Liver (tissue), 8 donors: ENCODE measurements at regions not wholly inside any gene's neighbourhood (a gene's known extent, or its start where the extent isn't known, plus 50 kb on each side); places are given as distances from the start of the nearest gene placed in this dataset.

Experiments
- DNase-seq: peaks from one replicate; pipeline ENCODE4 v3.0.0-alpha.2; 2017; ENCODE audit warnings: low spot score
- H3K27ac ChIP-seq, 2 donors: one replicate each; pipeline ENCODE4 v1.7.0; 2013; ENCODE audit warnings: inconsistent platforms in 2 of 2, low read length in 2 of 2, control low read depth in 1 of 2, low read depth in 1 of 2, mild to moderate bottlenecking in 1 of 2
- H3K27me3 ChIP-seq, 4 donors: one replicate each; pipeline versions ENCODE4 v1.6.1 to v1.7.0; 2013; ENCODE audit warnings: low read length in 3 of 4, inconsistent platforms in 1 of 4, mild to moderate bottlenecking in 1 of 4, moderate library complexity in 1 of 4; ENCODE audit not compliant: control insufficient read depth in 4 of 4, insufficient read depth in 4 of 4
- H3K36me3 ChIP-seq, 4 donors: one replicate each; pipeline versions ENCODE4 v1.6.1 to v1.7.0; 2013; ENCODE audit warnings: low read length in 3 of 4, mild to moderate bottlenecking in 3 of 4, low read depth in 1 of 4, moderate library complexity in 1 of 4; ENCODE audit not compliant: control insufficient read depth in 4 of 4, insufficient read depth in 3 of 4
- H3K4me1 ChIP-seq, 4 donors: one replicate each; pipeline versions ENCODE4 v1.6.1 to v1.7.0; 2013; ENCODE audit warnings: low read length in 3 of 4, mild to moderate bottlenecking in 3 of 4, moderate library complexity in 1 of 4; ENCODE audit not compliant: control insufficient read depth in 4 of 4, insufficient read depth in 4 of 4
- H3K4me3 ChIP-seq, 3 donors: one replicate each; pipeline versions ENCODE4 v1.6.1 to v1.7.0; 2013; ENCODE audit warnings: low read length in 3 of 3, control low read depth in 1 of 3, low read depth in 1 of 3, mild to moderate bottlenecking in 1 of 3
- H3K9ac ChIP-seq, 2 donors: one replicate each; pipeline ENCODE4 v1.7.0; 2013; ENCODE audit warnings: low read length in 2 of 2, mild to moderate bottlenecking in 2 of 2, moderate library complexity in 2 of 2, control low read depth in 1 of 2, low read depth in 1 of 2
- H3K9me3 ChIP-seq, 4 donors: one replicate each; pipeline versions ENCODE4 v1.6.1 to v1.7.0; 2013; ENCODE audit warnings: low read length in 3 of 4; ENCODE audit not compliant: control insufficient read depth in 4 of 4
- CTCF ChIP-seq: fragments of 150-350 bp; IDR thresholded peaks from 2 replicates; pipeline ENCODE4 v1.5.1; 2017; ENCODE audit warnings: improper control_type of control experiment, low read depth, low read length; ENCODE audit not compliant: missing input control
- FOXA1 ChIP-seq: IDR thresholded peaks from 2 replicates; pipeline ENCODE4 v1.6.1; 2016; ENCODE audit warnings: antibody characterized with exemption
- FOXA2 ChIP-seq: IDR thresholded peaks from 2 replicates; pipeline ENCODE4 v1.6.1; 2016; ENCODE audit warnings: antibody characterized with exemption
- GABPA ChIP-seq, 2 donors: IDR thresholded peaks in 1 of 2; conservative IDR thresholded peaks in 1 of 2; 2 replicates each; pipeline ENCODE4 v1.6.1; 2016; ENCODE audit warnings: antibody characterized with exemption in 2 of 2, mild to moderate bottlenecking in 1 of 2, moderate library complexity in 1 of 2
- HNF4A ChIP-seq, 2 donors: conservative IDR thresholded peaks; 2 replicates each; pipeline ENCODE4 v1.6.1; 2016; ENCODE audit warnings: antibody characterized with exemption in 2 of 2, mild to moderate bottlenecking in 2 of 2
- MAX ChIP-seq: IDR thresholded peaks from 2 replicates; pipeline ENCODE4 v1.6.1; 2016; ENCODE audit warnings: antibody characterized with exemption
- NR2F2 ChIP-seq: IDR thresholded peaks from 2 replicates; pipeline ENCODE4 v1.6.1; 2016; ENCODE audit warnings: antibody characterized with exemption
- RAD21 ChIP-seq, 2 donors: IDR thresholded peaks; 2 replicates each; pipeline ENCODE4 v1.6.1; 2016; ENCODE audit warnings: antibody characterized with exemption in 2 of 2, mild to moderate bottlenecking in 2 of 2
- RXRA ChIP-seq, 2 donors: IDR thresholded peaks; 2 replicates each; pipeline ENCODE4 v1.6.1; 2017 to 2018; ENCODE audit warnings: antibody characterized with exemption in 2 of 2, mild to moderate bottlenecking in 1 of 2
- SP1 ChIP-seq: IDR thresholded peaks from 2 replicates; pipeline ENCODE4 v1.6.1; 2018; ENCODE audit warnings: antibody characterized with exemption, mild to moderate bottlenecking
- TAF1 ChIP-seq: conservative IDR thresholded peaks from 2 replicates; pipeline ENCODE4 v1.6.1; 2016; ENCODE audit warnings: antibody characterized with exemption, mild to moderate bottlenecking
- YY1 ChIP-seq: IDR thresholded peaks from 2 replicates; pipeline ENCODE4 v1.6.1; 2016; ENCODE audit warnings: antibody characterized with exemption, mild to moderate bottlenecking
- WGBS: extraction: QIAGEN DNeasy Blood & Tissue Kit; methylation state at CpG from one replicate; pipeline ENCODE4 v1.1.7; 2013; 5-methylcytosine and 5-hydroxymethylcytosine counted together
- TF ChIP-seq, protein P1 (sequence below): IDR thresholded peaks from 2 replicates; pipeline ENCODE4 v1.6.1; 2016; ENCODE audit warnings: antibody characterized with exemption, mild to moderate bottlenecking
- TF ChIP-seq, protein P2 (sequence below): IDR thresholded peaks from 2 replicates; pipeline ENCODE4 v1.6.1; 2016; ENCODE audit warnings: antibody characterized with exemption
- donor health status: healthy.
- donor health status: healthy.
- donor health status: healthy.
- donor health status: healthy.
- donor health status: healthy.

DNA sequence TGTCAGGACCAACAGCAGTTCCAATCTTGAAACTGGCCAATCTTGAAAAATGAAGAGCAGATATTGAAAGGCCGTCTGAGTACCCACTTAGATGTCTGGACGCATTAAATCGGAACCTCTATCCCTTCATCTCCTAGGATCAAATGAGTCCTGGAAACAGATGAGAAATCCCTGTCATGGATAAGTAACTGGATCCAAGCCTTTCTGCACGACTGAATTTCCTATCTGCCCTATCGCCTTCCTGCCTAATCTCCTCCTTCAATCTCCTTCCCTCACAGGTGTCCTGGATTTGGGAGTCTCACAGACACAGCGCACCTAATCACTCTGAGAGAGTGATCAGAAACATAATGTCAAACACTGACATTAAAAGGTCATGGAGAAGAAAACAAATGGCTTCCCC, 245.2 kb upstream of the PRSS58 start:
- H3K4me3 ChIP-seq, result no peak overlapping the region

GRCh38 chr7:142501434-142501833, 243.6 kb upstream of the PRSS58 start:
- H3K4me3 ChIP-seq, result no peak overlapping the region
- H3K27me3 ChIP-seq, result peaks cover 0 to 7% (median 1%) of the 10 kb centered on the region in 4 donors
- 51% methylated on average over 1 of the region's 1 CpG for WGBS
- no peak overlapping the region for H3K9ac ChIP-seq
- DNase-seq, result no peak
- no peak for TF ChIP-seq MAX
- H3K9me3 ChIP-seq, result no peaks in the 10 kb centered on the region
- peaks cover 0 to 2% (median 0%) of the 10 kb centered on the region in 4 donors for H3K4me1 ChIP-seq
- H3K27ac ChIP-seq, result no peak overlapping the region
- H3K36me3 ChIP-seq, result no peaks in the 10 kb centered on the region

More for the DNA sequence above, 245.2 kb upstream of the PRSS58 start:
- DNase-seq, result no peak
- Histone ChIP-seq H3K9me3 (no peaks in the 10 kb centered on the region), H3K9ac (no peak overlapping the region), H3K27ac (no peak overlapping the region), H3K4me1 (no peaks in the 10 kb centered on the region), H3K36me3 (no peaks in the 10 kb centered on the region), H3K27me3 (peaks cover 0 to 4% (median 1%) of the 10 kb centered on the region in 4 donors)
- no peak for TF ChIP-seq YY1
- TF ChIP-seq, protein P1, sequence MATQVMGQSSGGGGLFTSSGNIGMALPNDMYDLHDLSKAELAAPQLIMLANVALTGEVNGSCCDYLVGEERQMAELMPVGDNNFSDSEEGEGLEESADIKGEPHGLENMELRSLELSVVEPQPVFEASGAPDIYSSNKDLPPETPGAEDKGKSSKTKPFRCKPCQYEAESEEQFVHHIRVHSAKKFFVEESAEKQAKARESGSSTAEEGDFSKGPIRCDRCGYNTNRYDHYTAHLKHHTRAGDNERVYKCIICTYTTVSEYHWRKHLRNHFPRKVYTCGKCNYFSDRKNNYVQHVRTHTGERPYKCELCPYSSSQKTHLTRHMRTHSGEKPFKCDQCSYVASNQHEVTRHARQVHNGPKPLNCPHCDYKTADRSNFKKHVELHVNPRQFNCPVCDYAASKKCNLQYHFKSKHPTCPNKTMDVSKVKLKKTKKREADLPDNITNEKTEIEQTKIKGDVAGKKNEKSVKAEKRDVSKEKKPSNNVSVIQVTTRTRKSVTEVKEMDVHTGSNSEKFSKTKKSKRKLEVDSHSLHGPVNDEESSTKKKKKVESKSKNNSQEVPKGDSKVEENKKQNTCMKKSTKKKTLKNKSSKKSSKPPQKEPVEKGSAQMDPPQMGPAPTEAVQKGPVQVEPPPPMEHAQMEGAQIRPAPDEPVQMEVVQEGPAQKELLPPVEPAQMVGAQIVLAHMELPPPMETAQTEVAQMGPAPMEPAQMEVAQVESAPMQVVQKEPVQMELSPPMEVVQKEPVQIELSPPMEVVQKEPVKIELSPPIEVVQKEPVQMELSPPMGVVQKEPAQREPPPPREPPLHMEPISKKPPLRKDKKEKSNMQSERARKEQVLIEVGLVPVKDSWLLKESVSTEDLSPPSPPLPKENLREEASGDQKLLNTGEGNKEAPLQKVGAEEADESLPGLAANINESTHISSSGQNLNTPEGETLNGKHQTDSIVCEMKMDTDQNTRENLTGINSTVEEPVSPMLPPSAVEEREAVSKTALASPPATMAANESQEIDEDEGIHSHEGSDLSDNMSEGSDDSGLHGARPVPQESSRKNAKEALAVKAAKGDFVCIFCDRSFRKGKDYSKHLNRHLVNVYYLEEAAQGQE, result no peak
- no peak for TF ChIP-seq RXRA (IDR thresholded peaks at IDR 0.05)
- TF ChIP-seq, protein P2, sequence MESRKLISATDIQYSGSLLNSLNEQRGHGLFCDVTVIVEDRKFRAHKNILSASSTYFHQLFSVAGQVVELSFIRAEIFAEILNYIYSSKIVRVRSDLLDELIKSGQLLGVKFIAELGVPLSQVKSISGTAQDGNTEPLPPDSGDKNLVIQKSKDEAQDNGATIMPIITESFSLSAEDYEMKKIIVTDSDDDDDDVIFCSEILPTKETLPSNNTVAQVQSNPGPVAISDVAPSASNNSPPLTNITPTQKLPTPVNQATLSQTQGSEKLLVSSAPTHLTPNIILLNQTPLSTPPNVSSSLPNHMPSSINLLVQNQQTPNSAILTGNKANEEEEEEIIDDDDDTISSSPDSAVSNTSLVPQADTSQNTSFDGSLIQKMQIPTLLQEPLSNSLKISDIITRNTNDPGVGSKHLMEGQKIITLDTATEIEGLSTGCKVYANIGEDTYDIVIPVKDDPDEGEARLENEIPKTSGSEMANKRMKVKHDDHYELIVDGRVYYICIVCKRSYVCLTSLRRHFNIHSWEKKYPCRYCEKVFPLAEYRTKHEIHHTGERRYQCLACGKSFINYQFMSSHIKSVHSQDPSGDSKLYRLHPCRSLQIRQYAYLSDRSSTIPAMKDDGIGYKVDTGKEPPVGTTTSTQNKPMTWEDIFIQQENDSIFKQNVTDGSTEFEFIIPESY, result no peak
- no peak for TF ChIP-seq RAD21 (IDR thresholded peaks at IDR 0.05)
- no peak for TF ChIP-seq CTCF
- TF ChIP-seq SP1, result no peak
- no peak for TF ChIP-seq FOXA2
- no peak for TF ChIP-seq GABPA (IDR thresholded peaks at IDR 0.05 in 1 of 2, conservative IDR thresholded peaks at IDR 0.05 in 1 of 2)
- WGBS, result 79% methylated on average over 6 of the region's 6 CpGs

DNA sequence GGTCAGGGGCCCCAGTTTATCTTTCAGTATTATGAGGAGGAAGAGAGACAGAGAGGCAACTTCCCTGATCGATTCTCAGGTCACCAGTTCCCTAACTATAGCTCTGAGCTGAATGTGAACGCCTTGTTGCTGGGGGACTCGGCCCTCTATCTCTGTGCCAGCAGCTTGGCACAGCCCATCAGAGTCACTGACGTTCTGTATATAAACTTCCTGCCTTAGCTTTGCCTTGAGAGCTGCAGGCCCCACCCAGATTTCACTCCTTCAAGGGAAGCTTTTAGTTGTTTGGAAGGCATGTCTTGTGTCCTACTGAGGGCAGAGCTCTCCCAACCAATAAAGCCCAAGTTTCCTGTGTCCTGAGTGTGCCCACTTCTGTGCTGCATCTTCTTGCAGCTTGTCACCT, 242.5 kb upstream of the PRSS58 start:
- Histone ChIP-seq H3K27ac (no peak overlapping the region), H3K9ac (no peak overlapping the region), H3K36me3 (no peaks in the 10 kb centered on the region), H3K4me3 (no peak overlapping the region), H3K9me3 (no peaks in the 10 kb centered on the region), H3K27me3 (peaks cover 0 to 7% (median 1%) of the 10 kb centered on the region in 4 donors), H3K4me1 (peaks cover 0 to 2% (median 0%) of the 10 kb centered on the region in 4 donors)
- 38% methylated on average over 4 of the region's 4 CpGs for WGBS
- DNase-seq, result no peak
- TF ChIP-seq FOXA1 (no peak), GABPA (IDR thresholded peaks at IDR 0.05 in 1 of 2, conservative IDR thresholded peaks at IDR 0.05 in 1 of 2) (no peak), YY1 (no peak), TAF1 (no peak), NR2F2 (no peak), HNF4A (conservative IDR thresholded peaks at IDR 0.05) (no peak), CTCF (no peak), FOXA2 (no peak)
- TF ChIP-seq, protein P2, result no peak
